HuH-7 (cell line): ENCODE measurements at regions not wholly inside any gene's neighbourhood (a gene's known extent, or its start where the extent isn't known, plus 50 kb on each side); places are given as distances from the start of the nearest gene placed in this dataset.

ENCODE experiments used
- DNase-seq: peaks from one replicate; pipeline ENCODE4 v3.0.0; 2011; ENCODE audit warnings: low spot score

DNA sequence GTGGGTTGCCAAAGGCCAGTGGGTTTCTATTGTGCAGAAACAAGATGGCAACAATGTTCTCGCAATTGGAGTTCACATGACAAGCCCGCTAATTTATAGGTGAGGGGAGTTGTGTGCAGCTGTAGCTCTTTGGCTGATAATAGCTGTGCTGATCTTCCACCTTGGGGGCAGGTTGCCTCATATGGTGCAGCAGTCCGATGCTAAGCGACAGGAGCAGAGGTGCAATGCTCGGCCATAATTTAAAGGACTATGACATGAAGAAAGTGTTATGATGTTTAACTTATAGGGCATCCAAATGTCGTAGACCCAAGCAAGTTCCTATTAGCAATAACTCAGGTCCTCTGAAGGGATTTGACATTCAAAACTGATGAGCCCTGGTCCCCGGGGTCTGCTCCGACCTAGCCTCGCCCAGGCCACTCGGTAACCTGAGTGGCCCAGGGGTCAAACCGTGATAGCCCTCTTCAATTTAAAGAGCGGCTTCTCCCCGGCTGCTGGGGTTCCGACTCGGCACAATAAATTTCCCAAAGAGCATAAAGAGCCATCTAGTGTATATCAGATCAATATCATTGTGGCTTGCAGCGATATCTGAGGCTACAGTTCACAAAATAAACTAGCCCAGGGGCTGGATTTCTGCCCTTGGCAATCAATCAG is 724.0 kb downstream of the IRX1 start:
- no peak for DNase-seq

DNA sequence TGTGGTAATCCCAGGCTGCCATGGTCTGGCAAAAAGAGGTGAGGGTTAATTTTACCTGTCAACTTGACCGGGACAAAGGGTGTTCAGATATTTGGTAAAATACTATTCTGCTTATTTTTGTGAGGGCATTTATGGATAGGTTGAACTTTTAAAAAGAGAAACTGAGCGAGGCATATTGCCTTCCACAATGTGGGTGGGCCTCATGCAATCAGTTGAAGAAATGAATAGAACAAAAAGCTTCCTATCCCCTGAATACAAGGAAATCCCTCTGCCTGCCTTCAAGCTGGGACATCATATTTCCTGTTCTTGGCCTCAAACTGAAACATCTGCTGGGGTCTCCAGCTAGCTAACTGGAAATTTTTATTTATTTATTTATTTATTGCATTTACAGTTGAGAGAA is 734.7 kb downstream of the IRX1 start:
- no peak for DNase-seq

GRCh38 chr5:4335078-4335477 is 739.4 kb downstream of the IRX1 start:
- DNase-seq, result no peak

- DNase-seq, result no peak
These were observed 741.9 kb downstream of the IRX1 start for GRCh38 chr5:4337519-4337918.

- no peak for DNase-seq
These were observed 744.3 kb downstream of the IRX1 start for GRCh38 chr5:4339949-4340348.

DNA sequence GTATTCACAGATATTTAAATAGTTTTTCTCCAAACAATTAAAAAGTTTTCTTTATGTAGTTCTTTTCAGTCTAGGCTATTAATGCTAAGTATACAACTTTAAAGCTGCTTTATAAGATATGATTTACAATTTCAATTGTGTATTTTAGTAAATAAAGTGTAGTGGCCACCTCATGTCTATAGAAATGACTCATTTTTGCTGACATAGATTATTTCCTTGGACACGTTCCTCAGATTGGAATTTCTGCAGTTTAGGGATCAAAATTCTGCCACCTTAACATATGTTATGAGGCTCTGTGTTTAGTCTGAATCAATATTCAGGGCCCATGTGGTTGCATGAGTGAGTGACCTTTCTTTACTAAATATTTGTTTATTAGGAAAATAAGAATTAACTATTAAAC is 750.2 kb downstream of the IRX1 start:
- DNase-seq, result no peak

DNA sequence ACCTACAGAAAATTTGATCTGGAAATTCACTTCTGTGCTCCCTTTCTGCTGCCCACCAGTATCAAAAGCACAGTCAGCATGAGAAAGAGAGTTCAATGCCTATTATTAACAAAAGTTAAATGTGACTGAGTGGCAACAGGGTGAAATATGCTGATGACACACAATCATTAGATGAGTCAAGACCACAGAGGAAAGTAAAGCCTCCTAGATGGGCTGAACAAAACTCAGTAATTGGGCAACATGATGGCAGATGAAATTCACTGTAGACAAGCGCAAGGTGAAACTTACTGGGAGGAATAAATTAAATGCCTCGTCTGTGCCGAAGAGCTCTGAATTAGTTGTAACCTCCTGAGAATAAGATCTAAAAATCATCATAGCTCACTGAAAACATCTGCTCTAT is 752.8 kb downstream of the IRX1 start:
- DNase-seq, result no peak

- DNase-seq, result no peak
These were observed 753.3 kb downstream of the IRX1 start for GRCh38 chr5:4348919-4349318.

- no peak for DNase-seq
These were observed 760.6 kb downstream of the IRX1 start for GRCh38 chr5:4356201-4356600.

GRCh38 chr5:4359847-4360246 is 764.2 kb downstream of the IRX1 start:
- DNase-seq, result no peak

GRCh38 chr5:4361753-4362152 is 766.1 kb downstream of the IRX1 start:
- DNase-seq, result no peak

GRCh38 chr5:4362411-4362810 is 766.8 kb downstream of the IRX1 start:
- DNase-seq, result no peak

DNA sequence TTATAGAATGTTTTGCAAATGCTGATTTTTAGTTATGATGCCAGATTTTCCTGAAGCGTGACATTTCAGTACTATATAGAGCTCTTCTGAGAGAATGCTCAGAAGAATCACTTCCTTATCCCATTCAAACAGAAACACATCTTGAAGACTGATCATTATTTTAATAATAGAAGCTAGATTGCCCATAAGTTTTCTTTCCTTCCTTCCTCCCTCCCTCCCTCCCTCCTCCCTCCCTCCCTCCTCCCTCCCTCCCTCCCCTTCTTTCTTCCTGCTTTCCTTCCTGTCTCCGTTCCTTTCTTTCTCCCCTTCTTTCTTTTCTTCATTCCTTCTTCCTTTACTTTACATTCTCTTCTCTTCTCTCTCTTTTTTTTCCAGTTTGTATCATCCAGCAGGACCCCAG is 767.4 kb downstream of the IRX1 start:
- DNase-seq, result no peak

- DNase-seq, result no peak
These were observed 771.0 kb downstream of the IRX1 start for GRCh38 chr5:4366628-4367027.

GRCh38 chr5:4370218-4370617 is 769.9 kb upstream of the ADAMTS16 start:
- DNase-seq, result no peak

DNA sequence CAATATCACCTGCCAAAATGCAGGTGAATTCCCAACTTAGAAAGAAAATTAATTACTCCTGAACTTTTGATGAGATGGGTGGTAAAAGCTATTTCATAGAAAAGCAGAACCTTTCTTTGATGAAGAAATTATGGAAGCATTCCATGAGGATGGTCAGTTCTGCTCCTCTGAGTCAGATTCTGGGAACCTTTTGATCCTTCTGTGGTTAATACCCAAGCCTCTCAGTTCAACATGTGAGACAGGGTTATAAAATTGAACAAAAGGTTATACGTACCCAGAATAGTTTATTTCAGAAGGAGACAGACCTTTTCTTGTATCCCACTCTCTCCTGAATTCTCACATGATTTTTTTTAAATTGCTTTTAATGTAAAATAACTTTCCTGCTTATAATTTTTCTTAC is 767.6 kb upstream of the ADAMTS16 start:
- DNase-seq, result no peak

GRCh38 chr5:4373051-4373820 is 766.9 kb upstream of the ADAMTS16 start:
- DNase-seq, result no peak

- no peak for DNase-seq
These were observed 765.3 kb upstream of the ADAMTS16 start for GRCh38 chr5:4374866-4375265.

- no peak for DNase-seq
These were observed 764.5 kb upstream of the ADAMTS16 start for GRCh38 chr5:4375640-4376039.

- DNase-seq, result no peak
These were observed 757.0 kb upstream of the ADAMTS16 start for GRCh38 chr5:4383102-4383501.

GRCh38 chr5:4383518-4384198 is 756.5 kb upstream of the ADAMTS16 start:
- DNase-seq, result no peak

DNA sequence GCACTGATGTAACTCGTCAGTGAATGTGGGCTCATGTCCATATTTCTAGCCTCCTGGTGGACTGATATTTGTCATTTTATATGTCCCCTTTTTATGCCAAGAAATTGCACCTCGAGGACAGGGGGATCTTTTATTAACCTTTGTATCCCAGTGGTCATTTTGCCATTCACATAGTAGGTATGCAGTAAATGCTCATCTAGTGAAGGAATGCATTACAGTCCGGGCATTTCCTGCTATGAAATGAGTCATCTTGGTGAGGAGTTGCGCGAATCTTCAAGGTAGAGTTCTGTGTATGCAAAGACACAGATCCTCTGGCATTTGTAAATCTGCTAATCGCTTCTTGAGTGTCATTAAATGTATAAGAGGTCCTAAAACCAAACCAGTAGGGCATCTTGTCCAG is 755.5 kb upstream of the ADAMTS16 start:
- no peak for DNase-seq

DNA sequence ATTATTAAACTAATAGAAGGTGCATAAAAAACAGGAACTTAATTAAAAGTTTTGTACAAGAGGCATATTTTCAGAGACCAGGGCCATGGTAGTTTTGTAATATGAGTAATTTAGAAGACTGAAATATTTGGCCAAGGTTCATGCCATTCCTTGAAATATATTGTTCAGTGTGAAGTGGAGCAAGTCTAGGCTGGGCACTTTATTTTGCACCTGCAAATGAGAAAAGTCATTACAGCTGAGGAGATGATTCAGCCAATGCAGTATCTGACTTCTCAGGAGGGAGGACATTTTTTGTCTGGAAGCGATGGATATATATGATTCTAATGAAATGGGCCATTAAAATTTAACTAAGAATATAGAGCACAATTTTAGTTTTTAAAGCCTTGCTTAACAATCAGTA is 754.0 kb upstream of the ADAMTS16 start:
- DNase-seq, result no peak
